Stimulated activated CD8-positive, alpha-beta memory T cell treated with anti-CD3 and anti-CD28 coated beads, Interleukin-4, amount 100 ng/mL, for 4 hours (primary cell): ENCODE measurements at regions not wholly inside any gene's neighbourhood (a gene's known extent, or its start where the extent isn't known, plus 50 kb on each side); places are given as distances from the start of the nearest gene placed in this dataset.

ENCODE experiments used
- DNase-seq, 2 donors: peaks; one replicate each; pipeline ENCODE4 v3.0.0-alpha.2; 2020; ENCODE audit warnings: low read depth in 2 of 2, low spot score in 1 of 2

DNA sequence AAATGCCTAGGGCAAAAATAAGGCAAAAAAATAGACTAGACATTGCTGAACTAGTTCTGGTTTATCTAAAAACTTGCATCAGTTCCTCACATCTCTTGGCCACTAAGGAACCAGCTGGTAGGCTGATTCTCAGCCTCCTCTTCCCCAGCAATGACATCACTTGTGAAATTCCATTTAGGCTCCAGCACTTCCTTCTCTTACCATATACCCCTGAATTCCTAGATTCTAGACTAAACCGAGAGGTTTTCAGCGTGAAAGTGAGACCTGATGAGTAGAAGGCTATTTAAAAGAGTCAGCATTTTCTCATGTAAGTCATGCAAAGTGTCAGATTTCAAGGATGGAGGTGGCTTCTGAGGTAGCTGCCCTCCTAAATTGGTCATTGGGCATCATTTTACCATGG is 247.1 kb upstream of the CDIN1 start:
- DNase-seq, result no peak

DNA sequence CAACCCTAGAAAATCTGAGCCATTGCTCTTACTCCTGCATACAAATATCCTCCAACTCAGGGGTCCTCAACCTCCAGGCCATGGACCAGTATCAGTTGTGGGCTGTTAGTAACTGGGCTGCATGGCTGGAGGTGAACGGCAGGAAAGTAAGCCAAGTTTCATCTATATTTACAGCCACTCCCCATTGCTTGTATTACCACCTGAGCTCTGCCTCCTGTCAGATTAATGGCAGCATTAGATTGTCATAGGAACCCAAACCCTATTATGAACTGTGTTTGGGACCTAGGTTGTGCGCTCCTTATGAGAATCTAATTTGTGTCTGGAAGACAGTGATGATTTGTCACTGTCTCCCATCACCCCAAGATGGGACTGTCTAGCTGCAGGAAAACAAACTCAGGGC is 246.5 kb upstream of the CDIN1 start:
- DNase-seq, result no peak

DNA sequence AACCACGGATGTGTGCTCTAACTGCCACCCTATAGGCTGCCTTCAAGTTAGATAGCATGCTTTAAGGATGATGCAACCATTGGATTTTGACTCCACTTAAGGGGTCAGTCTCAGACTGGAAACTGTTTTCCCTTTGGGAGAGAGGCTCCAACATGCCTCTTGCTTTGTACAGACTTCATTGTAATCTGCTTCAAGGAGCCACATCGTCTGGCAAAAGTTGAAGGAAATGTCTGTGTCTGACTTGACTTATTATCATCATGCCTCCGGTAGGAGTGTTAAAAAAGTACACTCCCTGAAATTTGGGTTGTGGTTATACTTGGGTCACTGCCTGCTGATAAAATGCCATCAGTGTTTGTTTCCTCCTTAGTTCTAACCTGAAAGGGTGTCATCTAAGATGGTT is 245.4 kb upstream of the CDIN1 start:
- DNase-seq, result no peak

DNA sequence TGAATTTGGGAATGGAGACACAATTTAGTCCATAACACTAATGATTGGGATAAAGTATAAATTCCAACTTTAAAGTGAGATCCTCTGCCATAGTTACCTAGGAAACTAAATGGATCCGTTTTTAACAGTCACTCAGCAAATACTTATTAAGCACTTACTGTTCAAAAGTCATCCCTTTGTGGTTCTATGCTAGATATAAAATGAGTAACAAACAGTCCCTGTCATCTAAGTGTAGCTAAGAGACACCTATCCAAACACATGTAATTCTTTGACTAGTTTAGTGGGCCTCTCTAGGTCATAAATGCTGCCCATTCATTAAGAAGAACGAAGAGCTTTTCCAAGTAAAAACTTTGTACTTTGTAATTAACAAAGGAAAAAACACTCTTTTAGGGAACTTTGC is 244.2 kb upstream of the CDIN1 start:
- no peak for DNase-seq

DNA sequence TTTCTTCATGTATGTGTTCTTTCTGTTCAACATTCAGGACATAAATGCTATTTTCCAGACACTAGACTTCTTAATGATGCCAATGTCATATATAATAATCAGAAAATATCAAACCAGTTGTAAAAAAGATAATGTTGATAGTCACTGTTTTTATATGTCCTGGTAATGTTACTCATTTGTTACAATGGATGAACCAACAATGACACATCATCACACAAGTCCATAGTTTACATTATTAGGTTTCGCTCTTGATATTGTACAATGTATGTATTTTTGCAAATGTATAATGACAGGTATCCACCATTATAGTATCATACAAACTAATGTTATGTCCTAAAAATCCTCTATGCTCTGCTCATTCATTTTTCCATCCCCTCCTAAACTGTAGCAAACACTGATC is 243.8 kb upstream of the CDIN1 start:
- DNase-seq, result no peak

DNA sequence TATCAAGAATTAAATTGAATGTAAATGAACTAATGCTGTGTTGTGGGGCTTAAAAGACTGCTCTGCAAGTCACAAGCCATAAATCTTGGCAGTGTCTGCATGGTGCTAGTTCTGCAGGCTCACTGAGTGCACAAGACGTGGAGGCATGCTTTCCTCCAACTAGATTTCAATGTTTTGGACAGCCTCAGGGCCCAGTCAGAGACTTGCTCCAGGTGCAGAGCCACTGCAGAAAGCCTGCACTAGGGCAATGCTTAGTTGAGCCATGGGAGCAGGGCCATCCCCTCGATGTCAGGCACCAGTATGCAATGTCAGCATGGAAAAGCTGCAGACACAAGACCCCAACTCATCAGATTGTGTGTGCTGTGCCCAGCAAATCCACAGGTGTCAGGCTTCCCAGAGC is 234.5 kb upstream of the CDIN1 start:
- no peak for DNase-seq

DNA sequence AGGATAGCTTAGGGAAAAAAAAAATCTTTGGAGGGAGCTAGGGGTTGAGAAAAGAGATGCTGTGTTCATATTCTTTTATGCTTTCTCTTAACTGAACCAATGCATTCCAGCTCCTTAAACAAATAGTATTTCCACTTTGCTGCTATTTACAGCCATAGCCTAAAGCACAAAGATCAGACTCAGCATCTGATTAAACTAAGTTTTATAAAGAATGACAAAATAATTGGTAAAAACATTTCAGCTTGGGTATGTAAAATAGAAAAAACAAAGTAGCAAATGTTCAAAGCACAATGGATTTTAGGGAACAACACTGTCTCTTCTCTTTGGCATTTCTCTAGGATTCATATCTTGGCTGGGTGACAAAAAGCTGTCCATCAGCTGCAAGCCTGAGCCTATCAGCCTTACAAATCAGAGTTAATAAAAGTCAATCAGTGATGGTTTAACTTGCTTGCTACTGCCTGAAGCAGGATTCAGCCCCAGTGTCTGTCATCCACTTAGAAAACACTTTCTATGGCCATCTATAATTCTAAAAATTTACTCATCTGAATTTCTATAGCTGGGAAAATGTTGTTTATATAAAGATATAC is 232.1 kb upstream of the CDIN1 start:
- no peak for DNase-seq

DNA sequence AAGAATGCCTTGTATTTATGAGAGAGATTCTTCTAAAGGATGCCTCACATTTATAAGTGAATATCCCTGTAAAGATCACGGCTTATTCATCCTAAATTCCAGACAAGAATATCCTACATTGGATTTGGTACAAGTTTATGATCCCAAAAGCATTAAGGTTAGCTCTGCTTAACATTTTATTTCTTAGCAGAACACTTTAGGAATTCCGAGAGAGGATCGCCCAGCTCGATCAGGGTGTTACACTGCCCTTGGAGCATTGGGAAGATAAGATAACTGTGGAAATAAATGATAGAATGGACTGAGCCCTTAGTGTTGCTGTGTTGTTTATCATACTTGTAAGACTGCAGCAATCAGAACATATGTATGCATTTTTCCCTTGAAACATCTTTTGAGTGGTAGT is 223.0 kb upstream of the CDIN1 start:
- DNase-seq, result no peak

DNA sequence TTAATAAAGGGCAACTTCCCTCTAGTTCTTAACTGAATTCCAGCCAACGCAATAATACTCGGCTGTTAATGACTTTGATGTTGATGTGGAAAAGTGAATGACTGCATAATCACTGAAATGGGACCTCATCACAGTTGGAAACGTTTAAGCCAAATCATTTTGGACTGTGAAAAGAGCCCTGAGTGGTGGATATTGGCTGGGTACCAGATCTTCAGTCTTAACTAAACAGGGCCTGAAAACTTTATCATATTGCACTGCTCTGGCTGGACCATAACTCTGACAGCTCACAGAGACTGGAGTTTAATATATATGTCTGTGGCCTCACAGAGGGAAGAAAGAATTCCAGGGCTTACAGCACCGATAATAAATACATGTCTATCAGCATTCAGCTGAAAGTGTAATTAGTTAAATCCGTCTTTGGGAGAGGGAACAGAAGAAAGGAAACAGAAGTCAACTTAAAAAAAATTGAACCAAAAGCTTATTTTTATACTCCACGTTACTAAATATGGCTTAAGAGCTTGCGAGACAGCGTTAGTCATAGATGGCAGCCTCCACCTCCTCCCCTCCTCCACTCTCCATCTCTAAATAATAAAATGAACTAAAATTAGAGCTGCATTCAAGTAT is 222.3 kb upstream of the CDIN1 start:
- DNase-seq, result no peak

DNA sequence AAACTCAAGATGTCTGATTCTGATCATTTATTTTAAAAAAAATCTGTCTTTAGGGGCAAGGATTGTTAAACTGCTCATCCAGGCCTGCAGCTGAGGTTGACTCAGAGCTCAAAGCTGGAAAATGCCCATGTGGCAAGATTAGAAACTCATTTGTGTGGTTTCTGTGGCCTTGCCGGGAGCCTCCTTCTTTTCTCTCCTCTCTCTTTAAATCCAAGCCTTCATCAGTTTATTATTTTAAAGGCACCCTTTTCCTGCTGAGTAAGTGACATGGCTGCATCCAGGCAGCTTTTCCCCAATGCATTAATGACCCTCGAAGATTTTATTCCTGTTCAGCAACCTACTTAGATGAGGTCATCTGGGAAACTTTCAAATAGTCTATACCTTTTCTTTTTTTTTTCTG is 221.3 kb upstream of the CDIN1 start:
- DNase-seq, result no peak

DNA sequence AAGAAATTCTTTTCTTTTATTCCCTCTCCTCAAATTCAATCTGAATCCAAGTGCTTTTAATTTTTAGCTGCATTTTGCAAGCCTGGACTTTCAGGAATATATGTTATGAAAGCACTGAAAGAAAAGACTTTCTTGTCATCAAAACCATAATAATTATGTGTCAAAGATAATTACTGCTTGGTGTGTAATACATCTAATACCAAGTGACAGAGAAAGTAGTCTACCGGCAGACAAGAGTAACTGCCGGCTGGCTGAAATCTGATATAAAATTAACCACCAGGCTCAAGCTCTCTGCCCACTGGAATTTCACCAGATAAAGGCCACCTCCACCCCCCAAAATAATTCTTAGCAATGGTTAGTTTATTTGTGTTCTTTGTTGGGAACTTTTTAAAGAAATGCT is 220.9 kb upstream of the CDIN1 start:
- no peak for DNase-seq

DNA sequence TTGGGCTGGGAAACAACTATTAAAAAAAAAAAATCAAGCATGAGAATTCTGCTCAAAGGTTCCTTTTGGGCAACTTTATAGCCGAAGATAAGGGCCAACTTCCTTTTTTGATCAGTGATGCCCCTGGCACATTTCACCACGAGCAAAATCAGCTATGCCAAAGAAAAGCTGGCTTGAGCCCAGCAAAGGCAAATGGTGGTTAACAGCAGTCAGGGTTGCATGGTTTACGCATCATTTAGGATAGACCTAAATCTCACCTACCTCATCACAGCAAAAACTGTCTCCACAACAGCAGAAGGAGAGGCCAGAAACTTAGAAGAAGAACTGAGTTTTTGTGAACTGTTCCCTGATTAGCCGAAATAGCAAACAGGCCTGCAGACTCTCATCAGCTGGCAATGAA is 220.1 kb upstream of the CDIN1 start:
- no peak for DNase-seq

DNA sequence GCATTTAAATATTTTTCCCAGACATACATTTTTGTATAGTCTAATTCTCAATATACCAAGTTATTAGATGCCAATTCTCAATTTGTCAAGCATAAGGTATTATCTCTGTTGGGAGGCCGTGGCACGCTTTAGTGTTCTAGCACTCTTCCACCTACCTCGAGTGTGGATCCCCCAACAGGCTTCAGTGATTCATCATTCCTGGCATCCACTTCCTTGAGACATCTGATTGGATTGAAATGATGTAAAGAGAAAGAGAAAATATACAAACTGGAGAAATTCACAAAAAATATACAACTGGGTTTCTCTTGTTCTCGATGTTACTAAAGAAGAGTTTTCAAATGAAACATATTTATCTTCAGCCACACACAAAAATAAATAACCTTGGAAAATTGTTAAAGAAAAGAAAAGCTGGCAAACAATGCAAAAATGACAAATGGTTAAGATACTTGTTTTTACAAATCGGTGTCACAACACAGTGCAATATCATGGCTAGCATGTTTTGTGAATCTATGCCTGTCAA is 218.0 kb upstream of the CDIN1 start:
- no peak for DNase-seq

DNA sequence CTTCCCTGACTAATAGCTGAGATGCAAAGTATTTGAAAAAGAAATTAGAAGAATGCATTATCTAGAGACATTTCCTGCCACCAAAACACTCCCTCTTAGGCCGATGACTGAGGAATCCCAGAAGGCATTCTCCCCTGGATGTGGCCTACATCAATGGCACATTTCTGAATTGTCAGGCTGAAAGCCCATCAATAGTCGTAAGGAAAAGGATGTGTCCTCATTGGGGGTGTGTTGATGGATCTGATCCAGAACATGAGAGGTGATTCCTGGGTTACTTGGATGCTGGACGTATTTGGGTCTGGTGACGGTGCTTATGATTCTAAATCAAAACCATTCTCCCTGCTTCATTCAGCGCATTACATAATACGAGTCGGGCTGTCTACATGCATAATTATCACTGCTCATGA is 216.9 kb upstream of the CDIN1 start:
- no peak for DNase-seq

DNA sequence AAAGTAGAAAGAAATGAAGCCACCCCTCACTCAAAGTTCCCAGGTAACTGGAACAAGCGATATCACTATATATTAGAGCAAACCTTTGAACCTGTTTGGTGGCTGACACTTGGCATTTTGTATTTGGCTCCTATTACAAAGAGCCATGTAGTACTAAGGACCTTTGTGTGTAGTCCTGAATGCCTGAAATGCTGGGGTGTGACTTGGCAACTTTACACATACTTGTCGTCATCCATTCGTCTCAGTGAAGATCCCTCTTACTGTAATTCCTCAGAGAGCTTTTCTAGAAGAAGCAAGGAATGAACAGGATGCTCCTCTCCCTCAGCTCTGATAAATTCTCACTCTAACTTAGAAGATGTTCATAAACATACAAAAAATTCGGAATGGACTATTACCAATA is 216.1 kb upstream of the CDIN1 start:
- DNase-seq, result no peak

DNA sequence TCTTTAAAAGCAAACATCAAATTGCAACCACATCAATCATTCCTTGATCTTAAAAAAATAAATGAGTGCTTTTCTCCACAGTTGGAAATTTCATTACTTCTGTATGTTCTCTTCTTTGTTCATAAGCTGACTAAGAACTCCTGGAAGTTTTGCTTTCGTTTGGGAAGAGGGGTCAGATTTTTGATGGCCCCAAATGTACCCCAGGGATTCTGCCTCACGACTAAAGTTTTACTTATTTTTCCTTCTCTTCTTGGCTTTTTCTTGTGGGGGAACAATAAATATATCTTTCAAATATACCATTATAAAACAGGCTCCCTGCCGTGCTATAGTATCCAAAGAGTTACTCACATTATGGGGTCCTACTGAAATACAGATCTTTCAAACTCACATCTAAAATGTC is 215.0 kb upstream of the CDIN1 start:
- no peak for DNase-seq

DNA sequence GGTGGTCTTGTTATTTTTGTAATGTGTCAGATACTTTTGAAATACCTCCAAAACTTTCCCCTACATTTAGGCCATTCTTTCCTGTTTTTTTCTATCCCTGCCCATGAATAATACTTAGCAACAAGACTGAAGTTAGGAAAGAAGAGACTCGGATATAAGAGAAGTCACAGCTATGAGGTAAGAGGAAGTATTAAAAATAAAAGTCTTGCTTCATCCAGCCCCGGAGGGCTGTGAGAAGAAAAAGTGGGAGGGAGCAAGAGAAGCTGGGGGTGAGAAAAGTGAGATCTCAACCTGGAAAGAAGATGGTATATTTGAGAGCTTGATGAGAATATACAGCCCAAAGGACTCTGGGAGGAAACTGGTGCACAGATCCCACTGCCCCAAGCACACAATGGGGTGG is 213.5 kb upstream of the CDIN1 start:
- DNase-seq, result no peak

DNA sequence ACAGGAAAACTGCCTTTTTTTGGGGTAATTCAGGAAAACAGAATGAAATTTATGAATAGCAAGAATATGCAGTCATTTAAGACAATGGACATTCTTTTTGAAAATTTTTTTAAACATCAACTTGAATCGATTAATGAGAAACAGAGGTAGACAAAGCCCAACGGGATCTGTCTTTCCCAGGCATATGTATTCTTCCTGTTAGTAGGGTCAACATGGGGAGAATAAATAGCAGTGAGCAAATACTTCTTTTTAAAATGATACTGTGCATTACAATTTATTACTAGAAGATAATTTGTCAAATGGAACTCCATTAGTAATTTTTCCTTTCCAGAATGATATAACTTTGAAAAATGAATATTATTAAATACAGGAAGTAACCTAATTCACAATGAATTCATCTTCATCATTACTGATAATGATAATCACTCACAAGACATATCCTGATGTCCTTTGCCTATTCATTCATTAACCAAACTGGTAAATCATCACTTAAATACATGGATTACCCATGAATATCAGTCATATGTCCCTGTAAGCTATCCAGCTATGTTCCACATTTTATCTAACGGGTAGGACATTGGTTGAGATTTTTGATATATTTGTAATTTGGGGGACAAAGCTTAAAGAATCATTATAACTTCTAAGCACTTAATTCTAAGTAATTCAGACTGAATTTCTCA is 209.2 kb upstream of the CDIN1 start:
- DNase-seq, result no peak

DNA sequence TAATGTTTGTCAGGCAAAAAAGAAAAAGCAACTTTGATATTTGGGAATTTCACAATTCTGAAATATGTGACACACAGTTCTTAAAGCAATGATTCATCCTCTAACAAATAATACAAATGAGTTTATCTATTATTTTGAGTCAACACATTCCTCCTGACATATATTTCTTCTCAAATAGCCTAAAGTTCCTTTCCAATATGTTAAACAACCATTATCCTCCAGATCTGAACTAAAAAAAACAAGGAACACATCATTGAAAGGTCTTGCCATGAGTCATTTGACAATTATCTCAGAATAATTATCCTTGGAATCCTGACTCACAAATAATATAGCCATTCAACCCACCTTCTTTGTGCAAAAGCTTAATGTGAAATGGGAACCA is 208.7 kb upstream of the CDIN1 start:
- DNase-seq, result no peak

DNA sequence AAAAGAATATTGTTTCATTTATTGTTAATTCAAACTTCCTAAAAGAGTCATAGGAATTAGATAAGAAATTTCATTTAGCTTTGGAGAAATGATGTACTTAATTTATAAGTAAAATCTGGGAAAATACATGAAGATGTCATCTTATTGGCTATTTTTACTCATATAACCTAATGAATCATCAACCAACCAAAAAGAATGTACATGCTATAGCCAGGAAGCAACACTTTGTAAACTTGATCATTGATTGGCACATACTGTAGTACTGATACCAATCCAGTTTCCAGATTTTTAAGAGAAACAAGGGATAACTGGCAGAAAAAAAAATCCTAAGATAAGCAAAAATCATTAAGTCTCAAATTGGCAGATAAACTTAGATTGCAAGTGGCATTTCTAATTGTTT is 207.9 kb upstream of the CDIN1 start:
- DNase-seq, result no peak

DNA sequence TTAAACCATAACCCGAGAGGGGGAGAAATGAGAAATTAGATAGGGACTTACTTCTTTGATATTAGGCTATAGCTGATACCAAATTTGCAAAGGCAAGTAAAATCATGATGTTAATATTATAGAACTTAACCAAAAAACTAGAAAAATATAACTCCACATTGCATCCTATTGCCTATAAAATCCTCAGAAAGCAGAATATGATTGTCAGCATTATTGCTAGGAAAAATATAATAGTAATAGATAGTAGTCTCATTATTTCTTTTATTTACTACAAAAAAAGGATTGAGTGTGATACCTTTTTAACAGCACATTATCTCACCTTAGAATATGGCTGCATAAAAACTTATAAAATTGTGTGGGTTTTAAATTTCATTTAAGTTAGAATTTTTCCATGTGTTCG is 206.5 kb upstream of the CDIN1 start:
- DNase-seq, result no peak

DNA sequence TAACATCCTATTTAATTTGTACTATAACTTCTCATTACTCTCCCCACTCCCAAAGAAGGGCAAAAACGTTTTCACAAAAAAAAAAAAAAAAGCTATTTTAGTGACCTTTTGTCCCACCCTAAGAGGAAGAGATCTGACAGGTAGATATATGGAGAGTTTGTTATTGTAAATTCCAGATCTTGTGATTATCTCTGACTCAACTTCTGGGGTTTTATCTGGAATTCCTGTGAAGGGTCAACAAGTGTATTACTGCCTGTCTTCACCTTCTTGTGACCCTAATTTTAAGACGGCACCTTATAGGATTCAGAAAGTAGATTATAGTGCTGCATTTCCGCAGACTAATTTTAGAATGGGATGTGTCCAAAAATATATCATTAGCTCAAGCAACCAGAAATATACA is 205.9 kb upstream of the CDIN1 start:
- DNase-seq, result no peak

DNA sequence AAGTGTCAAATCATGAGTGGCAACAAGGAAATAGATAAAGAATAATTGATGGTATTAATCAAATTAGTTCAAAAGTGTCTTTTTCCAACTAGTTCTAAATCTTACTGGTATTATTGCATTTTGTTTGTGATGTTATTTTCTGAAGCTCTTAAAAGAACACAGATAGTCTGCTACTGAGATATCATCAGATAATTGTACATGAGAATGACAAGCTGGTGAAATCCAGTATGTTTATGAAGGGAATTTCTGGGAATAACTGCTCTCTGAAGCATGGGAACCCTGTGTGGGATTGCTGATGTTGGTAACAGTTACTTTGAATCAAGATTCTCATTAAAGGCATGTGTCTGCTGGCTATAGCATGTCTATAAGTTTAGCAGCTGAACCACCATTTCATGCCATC is 190.3 kb upstream of the CDIN1 start:
- no peak for DNase-seq
